PFSK-1 (cell line): ENCODE measurements at regions not wholly inside any gene's neighbourhood (a gene's known extent, or its start where the extent isn't known, plus 50 kb on each side); places are given as distances from the start of the nearest gene placed in this dataset.

ENCODE experiments used
- POLR2AphosphoS5 ChIP-seq: IDR thresholded peaks from 2 replicates; pipeline ENCODE4 v1.6.1; 2012; ENCODE audit warnings: low read depth, mild to moderate bottlenecking, control low read depth, low read length, moderate library complexity
- SIN3A ChIP-seq: IDR thresholded peaks from 2 replicates; pipeline ENCODE4 v1.6.1; 2012; ENCODE audit warnings: mild to moderate bottlenecking, low read length, moderate library complexity, borderline replicate concordance; ENCODE audit not compliant: insufficient read depth

DNA sequence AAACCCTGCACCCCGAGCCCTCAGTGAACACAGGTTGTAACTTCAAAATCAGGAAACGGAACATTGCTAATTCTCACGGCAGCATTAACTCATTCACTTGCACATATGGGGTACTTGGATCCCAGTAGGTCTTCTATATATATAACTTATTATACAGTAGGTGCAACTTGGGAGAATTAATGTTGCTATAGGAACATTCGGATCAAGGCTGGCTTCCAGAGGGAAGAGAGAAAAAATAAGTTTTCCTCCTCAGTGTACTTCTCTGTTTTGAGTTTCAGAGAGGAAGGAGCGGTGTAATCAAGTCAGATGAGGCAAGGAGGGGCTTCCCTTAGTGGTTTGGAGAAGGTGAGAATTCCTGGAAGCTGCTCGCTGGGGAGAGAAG, 90.9 kb upstream of the ZNF507 start:
- TF ChIP-seq POLR2AphosphoS5 (no peak), SIN3A (no peak)
